ENCODE measurements at regions not wholly inside any gene's neighbourhood (a gene's known extent, or its start where the extent isn't known, plus 50 kb on each side); places are given as distances from the start of the nearest gene placed in this dataset. TPM values are rescaled to one million over a fixed set of nuclear protein-coding genes. Genes with fewer than 3 reads are reported as not detected.

DNA sequence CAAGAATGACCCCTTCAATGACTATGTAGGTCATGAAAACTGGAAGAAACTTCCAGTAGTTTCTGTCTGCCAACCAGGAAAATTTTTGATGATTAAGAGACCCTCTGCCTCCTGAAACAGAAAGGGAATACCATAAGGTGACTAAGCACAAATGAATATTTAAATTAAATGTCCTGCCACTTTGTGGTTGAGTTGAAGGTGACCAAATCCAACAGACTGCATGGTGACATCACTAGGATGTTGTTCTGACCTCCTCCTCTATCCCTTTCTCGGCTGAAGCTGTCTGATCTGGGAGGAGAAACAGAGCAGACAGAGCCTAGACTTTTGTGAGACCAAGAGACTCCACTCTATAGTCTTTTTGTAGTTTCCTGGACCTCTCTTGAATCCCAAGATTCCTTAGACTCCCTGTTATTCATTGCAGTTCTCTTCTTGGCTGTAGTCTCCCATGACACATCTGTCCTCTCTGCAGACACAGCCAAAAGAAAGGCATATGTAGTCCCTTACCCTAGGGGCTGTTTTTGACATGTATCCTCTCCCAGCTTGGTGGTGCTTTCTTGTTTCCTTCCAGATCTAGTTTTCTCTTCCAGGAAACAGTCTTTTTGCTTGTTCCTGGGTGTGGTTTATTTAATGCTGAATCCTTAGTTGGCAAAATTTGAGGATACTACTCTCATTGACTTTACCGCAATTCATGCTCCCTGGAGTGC lies 55.2 kb upstream of the UBE3A start:
- TF ChIP-seq, protein P1, sequence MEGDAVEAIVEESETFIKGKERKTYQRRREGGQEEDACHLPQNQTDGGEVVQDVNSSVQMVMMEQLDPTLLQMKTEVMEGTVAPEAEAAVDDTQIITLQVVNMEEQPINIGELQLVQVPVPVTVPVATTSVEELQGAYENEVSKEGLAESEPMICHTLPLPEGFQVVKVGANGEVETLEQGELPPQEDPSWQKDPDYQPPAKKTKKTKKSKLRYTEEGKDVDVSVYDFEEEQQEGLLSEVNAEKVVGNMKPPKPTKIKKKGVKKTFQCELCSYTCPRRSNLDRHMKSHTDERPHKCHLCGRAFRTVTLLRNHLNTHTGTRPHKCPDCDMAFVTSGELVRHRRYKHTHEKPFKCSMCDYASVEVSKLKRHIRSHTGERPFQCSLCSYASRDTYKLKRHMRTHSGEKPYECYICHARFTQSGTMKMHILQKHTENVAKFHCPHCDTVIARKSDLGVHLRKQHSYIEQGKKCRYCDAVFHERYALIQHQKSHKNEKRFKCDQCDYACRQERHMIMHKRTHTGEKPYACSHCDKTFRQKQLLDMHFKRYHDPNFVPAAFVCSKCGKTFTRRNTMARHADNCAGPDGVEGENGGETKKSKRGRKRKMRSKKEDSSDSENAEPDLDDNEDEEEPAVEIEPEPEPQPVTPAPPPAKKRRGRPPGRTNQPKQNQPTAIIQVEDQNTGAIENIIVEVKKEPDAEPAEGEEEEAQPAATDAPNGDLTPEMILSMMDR (IDR thresholded peaks at IDR 0.05): no peak
- DNase-seq (ENCODE audit: low spot score) (no peak), ATAC-seq (ENCODE audit: low FRiP score) (no peak)

- TF ChIP-seq, protein P1 (IDR thresholded peaks at IDR 0.05): no peak
- DNase-seq (ENCODE audit: low spot score) (no peak), ATAC-seq (ENCODE audit: low FRiP score) (no peak)
Measured at GRCh38 chr15:25492315-25492714, 53.5 kb upstream of the UBE3A start.

Small RNAs in the stretch of these regions (small RNA-seq; reads per million reads assigned to genes)
- gene AC023449.1: not detected

All from omental fat pad (tissue), 3 donors.